ENCODE measurements at regions not wholly inside any gene's neighbourhood (a gene's known extent, or its start where the extent isn't known, plus 50 kb on each side); places are given as distances from the start of the nearest gene placed in this dataset.

DNA sequence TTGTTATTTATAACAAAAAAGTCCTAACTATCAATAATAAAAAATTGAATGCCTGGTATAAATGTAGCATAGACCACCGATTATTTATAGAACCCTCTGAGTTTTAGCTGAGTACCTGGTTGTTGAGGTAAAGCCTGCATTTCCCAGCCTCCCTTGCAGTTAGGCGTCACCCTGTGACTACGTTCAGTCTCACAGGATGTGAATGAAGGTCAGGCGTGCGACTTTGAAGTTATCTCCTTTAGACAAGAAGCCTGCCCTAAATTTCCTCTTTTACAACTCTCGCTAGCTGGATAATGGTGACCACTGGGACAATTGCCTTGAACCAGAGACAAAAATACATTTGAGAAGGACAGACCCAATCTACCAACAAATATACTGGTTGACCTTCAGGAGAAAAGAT is 67.5 kb upstream of the TES start:
- in situ Hi-C loops (cut with HindIII; ENCODE audit: low sequenced_read_pairs), result no loop called here

DNA sequence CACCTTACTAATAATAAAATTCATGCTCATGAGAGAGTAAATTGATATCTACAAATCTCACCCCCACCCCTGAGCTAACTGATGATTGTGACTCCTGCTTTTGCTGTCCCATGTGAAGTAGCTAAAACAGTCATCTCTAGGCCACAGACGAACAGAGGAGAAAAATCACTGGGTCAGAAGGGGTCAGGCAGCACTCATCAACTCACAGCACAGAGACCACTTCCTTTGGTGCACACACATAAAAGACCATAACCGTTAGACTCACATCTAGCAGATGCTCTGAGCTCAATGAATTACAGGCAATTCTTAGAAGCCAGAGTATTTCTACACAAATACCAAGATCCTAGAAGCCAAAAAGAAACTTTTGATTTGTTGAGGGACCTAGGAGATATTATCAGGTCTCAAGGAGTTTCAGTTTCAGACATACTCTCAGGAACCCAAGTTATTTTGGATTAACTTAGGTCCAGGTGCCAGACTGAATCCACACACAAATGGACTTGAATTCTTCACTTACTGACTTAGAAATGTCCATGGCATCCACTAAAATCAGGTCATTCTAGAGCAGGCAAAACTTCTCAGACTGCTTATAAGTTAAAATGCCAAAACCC is 65.0 kb upstream of the TES start:
- in situ Hi-C loops (cut with HindIII; ENCODE audit: low sequenced_read_pairs), result no loop called here

DNA sequence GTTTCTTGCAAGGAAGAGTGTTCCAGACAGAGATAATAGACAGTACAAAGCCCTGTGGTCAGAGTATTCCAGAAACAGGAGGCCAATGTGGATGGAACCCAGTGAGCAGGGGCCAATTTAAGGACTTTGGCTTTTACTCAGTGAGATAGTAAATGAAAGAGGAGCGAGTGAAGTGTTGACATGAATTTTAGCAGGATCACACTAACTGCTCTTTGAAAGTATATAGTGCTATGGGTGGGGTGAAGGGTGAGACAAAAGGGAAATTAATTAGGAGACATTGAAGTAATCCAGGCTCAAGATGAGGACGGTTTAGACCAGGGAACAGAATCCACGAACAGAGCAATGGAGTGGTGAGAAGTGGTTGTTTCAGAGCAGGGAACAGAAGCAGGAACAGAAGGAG is 62.2 kb upstream of the TES start:
- in situ Hi-C loops (cut with HindIII; ENCODE audit: low sequenced_read_pairs), result no loop called here

DNA sequence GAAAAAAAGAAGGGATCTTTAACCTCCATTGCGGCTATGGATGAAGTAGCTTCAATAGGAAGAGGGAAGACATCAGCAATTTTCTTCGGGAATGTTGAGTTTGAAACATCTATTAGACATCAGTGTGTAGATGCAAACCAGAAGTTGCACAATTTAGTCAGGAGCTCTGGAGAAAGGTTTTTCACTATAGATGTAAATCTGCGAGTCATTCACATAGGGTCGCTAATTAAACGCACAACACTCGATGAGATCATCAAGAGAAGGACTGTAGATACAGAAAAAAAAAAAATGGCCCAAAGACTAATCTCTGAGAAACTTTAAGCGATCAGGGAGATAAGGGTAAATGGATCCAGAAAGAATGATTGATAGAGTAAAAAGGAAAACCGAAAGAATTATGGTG is 61.7 kb upstream of the TES start:
- in situ Hi-C loops (cut with HindIII; ENCODE audit: low sequenced_read_pairs), result no loop called here

DNA sequence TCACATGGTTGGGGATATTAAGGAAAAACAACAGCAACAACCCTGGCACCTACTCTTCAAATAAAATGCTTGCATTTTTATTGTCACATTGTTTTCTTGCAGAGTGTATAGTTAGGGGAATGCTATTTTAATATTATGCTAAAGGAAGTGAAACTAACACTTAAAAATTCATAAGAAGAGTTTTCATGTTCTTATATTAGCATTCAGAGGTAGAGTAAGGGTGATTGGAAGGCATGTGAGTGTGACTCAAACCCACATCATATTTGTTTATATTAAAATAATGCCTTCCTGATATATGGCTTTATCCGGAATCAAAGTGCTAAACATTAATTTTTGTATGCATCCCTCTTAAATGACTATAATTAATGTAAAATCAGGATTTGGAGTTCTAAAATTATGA is 59.8 kb upstream of the TES start:
- in situ Hi-C loops (cut with HindIII; ENCODE audit: low sequenced_read_pairs), result no loop called here

DNA sequence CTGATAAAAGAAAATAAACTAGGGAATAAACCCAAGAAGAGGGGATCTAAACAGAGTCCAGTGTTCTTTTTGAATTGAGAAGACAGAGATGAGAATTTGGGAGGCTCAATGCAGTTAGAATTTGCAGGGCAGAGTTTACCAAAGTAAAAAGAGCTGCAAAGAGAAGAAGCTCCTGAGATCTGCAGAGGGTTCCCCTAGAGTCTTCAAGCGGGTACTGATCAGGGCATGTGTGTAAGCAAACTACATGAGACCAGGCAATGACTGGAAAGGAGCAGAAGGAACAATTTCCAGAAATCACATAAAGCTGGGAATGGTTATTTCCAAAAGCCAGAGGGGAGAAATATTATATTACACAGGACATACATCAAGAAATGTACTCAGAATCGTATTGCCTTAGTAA is 58.1 kb upstream of the TES start:
- in situ Hi-C loops (cut with HindIII; ENCODE audit: low sequenced_read_pairs), result no loop called here

DNA sequence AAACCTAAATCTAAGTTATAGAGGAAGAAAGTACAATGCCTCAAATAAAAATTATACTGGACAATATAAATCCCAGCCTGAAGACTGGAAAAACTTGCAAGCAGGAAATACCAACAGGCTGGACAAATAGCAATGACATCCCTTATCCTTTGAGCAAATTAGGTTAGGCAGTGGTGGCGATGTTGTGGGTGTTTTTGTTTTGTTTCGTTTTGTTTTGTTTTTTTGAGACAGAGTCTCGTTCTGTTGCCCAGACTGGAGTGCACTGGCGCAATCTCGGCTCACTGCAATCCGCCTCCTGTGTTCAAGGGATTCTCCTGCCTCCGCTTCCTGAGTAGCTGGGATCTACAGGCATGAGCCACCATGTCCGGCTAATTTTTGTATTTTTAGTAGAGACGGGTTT is 57.3 kb upstream of the TES start:
- in situ Hi-C loops (cut with HindIII; ENCODE audit: low sequenced_read_pairs), result no loop called here

DNA sequence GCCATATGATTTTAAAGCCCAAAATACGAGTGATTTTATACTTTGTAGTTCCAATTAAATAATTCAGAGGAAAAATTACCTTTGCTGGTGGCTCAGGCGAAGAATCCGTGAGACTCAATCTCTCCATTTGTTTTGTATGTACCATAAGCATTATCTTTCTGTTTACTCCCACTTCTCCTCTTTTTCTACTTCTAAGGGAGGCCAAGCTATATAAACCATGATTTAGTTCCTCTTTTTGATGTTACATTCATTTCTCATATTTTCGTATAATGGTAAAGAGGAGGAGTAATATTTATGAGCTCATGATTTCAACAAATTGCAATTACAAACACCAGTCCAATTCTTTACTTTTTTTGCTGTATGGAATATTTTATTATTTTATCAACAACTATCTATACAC is 50.6 kb upstream of the TES start:
- in situ Hi-C loops (cut with HindIII; ENCODE audit: low sequenced_read_pairs), result no loop called here
